ENCODE measurements at regions not wholly inside any gene's neighbourhood (a gene's known extent, or its start where the extent isn't known, plus 50 kb on each side); places are given as distances from the start of the nearest gene placed in this dataset.

- Histone ChIP-seq H3K4me2 (ENCODE audit: low read length) (0 out of 2 replicates have a peak overlapping the region, but pooled peaks have one; percentile 33), H3K36me3 (ENCODE audit: low read depth, low read length) (no peaks in the 10 kb centered on the region), H3K27me3 (ENCODE audit: low read length) (no peaks in the 10 kb centered on the region), H3K4me3 (ENCODE audit: low read length) (no peak overlapping the region), H3K79me2 (ENCODE audit: low read length) (no peaks in the 10 kb centered on the region), H2AFZ (ENCODE audit: low read length) (no peak overlapping the region), H4K20me1 (ENCODE audit: low read length) (no peaks in the 10 kb centered on the region), H3K4me1 (ENCODE audit: insufficient read depth, low read length) (peaks cover 38% of the 10 kb centered on the region), H3K9ac (ENCODE audit: low read length) (peak overlapping the region; percentile 2; the same call in 1 of the 2 replicates), H3K27ac (ENCODE audit: low read length) (peak overlapping the region; percentile 70), H3K9me3 (ENCODE audit: low read length) (no peaks in the 10 kb centered on the region), H3K9me2 (replicated peaks; ENCODE audit: low read length) (no peaks in the 10 kb centered on the region), H3F3A (ENCODE audit: low read length, unreplicated experiment) (peaks cover 3% of the 10 kb centered on the region)
- BruUV-seq (replicated peaks): no TSS peak
- ChIA-PET POLR2A (ENCODE audit: unreplicated experiment) (no interaction called here), CTCF (no interaction called here)
- intact Hi-C loops (cut with micrococcal nuclease): loop anchor here (5.0 kb wide), 1 partner anchor 49 kb away; no protein-coding TSS in a partner anchor
- ATAC-seq (no peak), DNase-seq (no peak)
- TF ChIP-seq EZH2phosphoT487 (IDR thresholded peaks at IDR 0.05; ENCODE audit: borderline replicate concordance, low read length) (no peak), CTCF (conservative IDR thresholded peaks at IDR 0.05; ENCODE audit: low read depth, low read length) (no peak), EZH2 (IDR thresholded peaks at IDR 0.05; ENCODE audit: low read length, unreplicated experiment) (no peak)
Observed at GRCh38 chr12:75711271-75711670, 199.9 kb upstream of the KRR1 start.

GRCh38 chr12:75710361-75711069 is 199.1 kb upstream of the KRR1 start:
- Histone ChIP-seq H3F3A (ENCODE audit: low read length, unreplicated experiment) (peaks cover 3% of the 10 kb centered on the region), H3K9ac (ENCODE audit: low read length) (no peak overlapping the region), H3K36me3 (ENCODE audit: low read depth, low read length) (no peaks in the 10 kb centered on the region), H3K4me2 (ENCODE audit: low read length) (no peak overlapping the region), H3K4me1 (ENCODE audit: insufficient read depth, low read length) (peaks cover 40% of the 10 kb centered on the region), H3K79me2 (ENCODE audit: low read length) (no peaks in the 10 kb centered on the region), H3K27ac (ENCODE audit: low read length) (0 out of 2 replicates have a peak overlapping the region, but pooled peaks have one; percentile 4), H3K4me3 (ENCODE audit: low read length) (no peak overlapping the region), H4K20me1 (ENCODE audit: low read length) (no peaks in the 10 kb centered on the region), H3K9me3 (ENCODE audit: low read length) (no peaks in the 10 kb centered on the region), H2AFZ (ENCODE audit: low read length) (0 out of 2 replicates have a peak overlapping the region, but pooled peaks have one; percentile 3), H3K9me2 (replicated peaks; ENCODE audit: low read length) (no peaks in the 10 kb centered on the region), H3K27me3 (ENCODE audit: low read length) (no peaks in the 10 kb centered on the region)
- ChIA-PET CTCF (no interaction called here), POLR2A (ENCODE audit: unreplicated experiment) (no interaction called here)
- DNase-seq: no peak
- ATAC-seq: no peak
- TF ChIP-seq EZH2phosphoT487 (IDR thresholded peaks at IDR 0.05; ENCODE audit: borderline replicate concordance, low read length): no peak
- intact Hi-C loops (cut with micrococcal nuclease): loop anchor here (5.0 kb wide), 1 partner anchor 48 kb away; no protein-coding TSS in a partner anchor
- BruUV-seq (replicated peaks): no TSS peak

- CTCF ChIA-PET: no interaction called here
- no peaks in the 10 kb centered on the region for H4K20me1 ChIP-seq (ENCODE audit: low read length)
- no peak overlapping the region for H3K27ac ChIP-seq (ENCODE audit: low read length)
- POLR2A ChIA-PET (ENCODE audit: unreplicated experiment): no interaction called here
- no peak overlapping the region for H3K4me2 ChIP-seq (ENCODE audit: low read length)
- no peaks in the 10 kb centered on the region for H3K9me3 ChIP-seq (ENCODE audit: low read length)
- intact Hi-C loops (cut with micrococcal nuclease): no loop called here
- H3K27me3 ChIP-seq (ENCODE audit: low read length): no peaks in the 10 kb centered on the region
- no peaks in the 10 kb centered on the region for H3K79me2 ChIP-seq (ENCODE audit: low read length)
- no peaks in the 10 kb centered on the region for H3K36me3 ChIP-seq (ENCODE audit: low read depth, low read length)
- H3K4me1 ChIP-seq (ENCODE audit: insufficient read depth, low read length): peaks cover 40% of the 10 kb centered on the region
- BruUV-seq (replicated peaks): no TSS peak
- DNase-seq (no peak), ATAC-seq (no peak)
- H3F3A ChIP-seq (ENCODE audit: low read length, unreplicated experiment): peaks cover 3% of the 10 kb centered on the region
- no peak overlapping the region for H2AFZ ChIP-seq (ENCODE audit: low read length)
- no peak overlapping the region for H3K9ac ChIP-seq (ENCODE audit: low read length)
- H3K9me2 ChIP-seq (replicated peaks; ENCODE audit: low read length): no peaks in the 10 kb centered on the region
- no peak for TF ChIP-seq CTCF (conservative IDR thresholded peaks at IDR 0.05; ENCODE audit: low read depth, low read length)
- TF ChIP-seq EZH2 (IDR thresholded peaks at IDR 0.05; ENCODE audit: low read length, unreplicated experiment): no peak
- no peak for TF ChIP-seq EZH2phosphoT487 (IDR thresholded peaks at IDR 0.05; ENCODE audit: borderline replicate concordance, low read length)
- no peak overlapping the region for H3K4me3 ChIP-seq (ENCODE audit: low read length)
Observed at GRCh38 chr12:75709503-75709902, 198.1 kb upstream of the KRR1 start.

All from PC-3 (cell line).